Keratinocyte (primary cell): ENCODE measurements at regions not wholly inside any gene's neighbourhood (a gene's known extent, or its start where the extent isn't known, plus 50 kb on each side); places are given as distances from the start of the nearest gene placed in this dataset.

Source experiments
- DNase-seq: peaks from one replicate; pipeline ENCODE4 v3.0.0-alpha.2; 2011; ENCODE audit warnings: low read depth, missing footprints, low spot score
- FAIRE-seq: peaks from 2 replicates; lab custom pipeline; 2011; peaks lifted over from hg19 to GRCh38; lab: Jason Lieb, UNC
- H2AFZ ChIP-seq: 2 replicates; pipeline ENCODE4 v1.6.0; 2012; ENCODE audit warnings: low read length, control low read depth, inconsistent platforms; ENCODE audit not compliant: control insufficient read depth
- H3K27ac ChIP-seq: 2 replicates; pipeline ENCODE4 v1.5.1; 2011; ENCODE audit warnings: low read length; ENCODE audit not compliant: control insufficient read depth, insufficient read depth
- H3K27me3 ChIP-seq: 3 replicates; pipeline ENCODE4 v1.6.0; 2011; ENCODE audit warnings: low read length; ENCODE audit not compliant: control insufficient read depth, insufficient read depth; ENCODE audit errors: extremely low read depth
- H3K36me3 ChIP-seq, 2 experiments: 2 replicates in 1 of 2; 3 replicates in 1 of 2; pipeline ENCODE4 v1.5.1; 2011; ENCODE audit warnings: low read length in 2 of 2, mild to moderate bottlenecking in 1 of 2; ENCODE audit not compliant: control insufficient read depth in 2 of 2, insufficient read depth in 2 of 2; ENCODE audit errors: extremely low read depth in 1 of 2
- H3K4me1 ChIP-seq: 3 replicates; pipeline ENCODE4 v1.5.1; 2011; ENCODE audit warnings: low read length; ENCODE audit not compliant: control insufficient read depth, insufficient read depth; ENCODE audit errors: extremely low read depth
- H3K4me2 ChIP-seq: 3 replicates; pipeline ENCODE4 v1.6.0; 2011; ENCODE audit warnings: low read depth, low read length; ENCODE audit not compliant: control insufficient read depth, insufficient read depth; ENCODE audit errors: extremely low read depth
- H3K4me3 ChIP-seq, 3 experiments: fragments of 200-600 bp in 1 of 3; sonication (generic) in 1 of 3; 2 replicates in 2 of 3; 3 replicates in 1 of 3; pipeline ENCODE4 v1.5.1; 2011 to 2016; ENCODE audit warnings: low read length in 3 of 3, mild to moderate bottlenecking in 3 of 3, control low read depth in 2 of 3, inconsistent platforms in 1 of 3, low read depth in 1 of 3, mixed read lengths in 1 of 3, mixed run types in 1 of 3, moderate library complexity in 1 of 3; ENCODE audit not compliant: control insufficient read depth in 2 of 3, insufficient read depth in 2 of 3; ENCODE audit errors: extremely low read depth in 1 of 3
- H3K79me2 ChIP-seq: 2 replicates; pipeline ENCODE4 v1.6.0; 2012; ENCODE audit warnings: low read length; ENCODE audit not compliant: control insufficient read depth, insufficient read depth
- H3K9ac ChIP-seq: 3 replicates; pipeline ENCODE4 v1.6.0; 2011; ENCODE audit warnings: low read length; ENCODE audit not compliant: control insufficient read depth, insufficient read depth; ENCODE audit errors: extremely low read depth
- H3K9me1 ChIP-seq: 3 replicates; pipeline ENCODE4 v1.6.0; 2011; ENCODE audit warnings: low read length; ENCODE audit not compliant: control insufficient read depth, insufficient read depth; ENCODE audit errors: extremely low read depth
- H3K9me3 ChIP-seq: 2 replicates; pipeline ENCODE4 v1.5.1; 2012; ENCODE audit warnings: low read depth, low read length; ENCODE audit not compliant: control insufficient read depth
- H4K20me1 ChIP-seq: 3 replicates; pipeline ENCODE4 v1.6.0; 2011; ENCODE audit warnings: low read length; ENCODE audit not compliant: control insufficient read depth, insufficient read depth; ENCODE audit errors: extremely low read depth
- CTCF ChIP-seq, 3 experiments: IDR thresholded peaks in 1 of 3; conservative IDR thresholded peaks in 1 of 3; optimal IDR thresholded peaks in 1 of 3; 2 replicates in 2 of 3; 3 replicates in 1 of 3; pipeline versions ENCODE3 to v1.5.1; 2011; ENCODE audit warnings: low read length in 3 of 3, mild to moderate bottlenecking in 3 of 3, moderate library complexity in 2 of 3, control low read depth in 1 of 3, inconsistent platforms in 1 of 3; ENCODE audit not compliant: insufficient read depth in 2 of 3; ENCODE audit errors: extremely low read depth in 1 of 3
- EZH2 ChIP-seq: IDR thresholded peaks from one replicate; pipeline ENCODE4 v1.6.1; 2012; ENCODE audit warnings: inconsistent platforms, mild to moderate bottlenecking, low read length, moderate library complexity
- dilution Hi-C: fragments of 300-500 bp; cut with MboI; formaldehyde crosslinking; loops from one replicate; pipeline ENCODE4 v1.7.0; 2020; ENCODE audit warnings: low sequenced_read_pairs; ENCODE audit not compliant: extremely low pct_ligation_motif_present

DNA sequence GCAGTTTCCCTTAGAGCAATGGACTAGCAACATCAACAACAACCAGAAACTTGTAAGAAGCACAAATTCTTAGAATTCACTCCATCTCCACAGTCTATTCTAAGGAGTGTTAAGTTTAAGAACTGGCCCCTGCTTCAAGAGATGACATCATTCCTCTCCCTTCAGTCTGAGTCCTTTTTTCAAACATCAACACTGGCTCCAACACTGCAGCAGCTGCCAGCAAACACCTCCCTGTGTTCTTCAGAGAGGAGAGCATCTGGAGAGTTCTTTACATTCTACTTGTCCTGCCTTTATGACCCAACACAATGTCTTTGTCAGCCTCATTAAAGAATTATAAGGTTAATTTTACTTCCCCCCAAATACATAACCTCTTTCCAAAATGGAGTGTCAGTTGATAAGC lies 122.3 kb downstream of the HNMT start:
- no peak for TF ChIP-seq CTCF (optimal IDR thresholded peaks at IDR 0.05 in 1 of 3, IDR thresholded peaks at IDR 0.05 in 1 of 3, conservative IDR thresholded peaks at IDR 0.05 in 1 of 3; ENCODE audit: extremely low read depth in 1 of 3, insufficient read depth in 2 of 3, low read length in 3 of 3)
- no peak for TF ChIP-seq EZH2
- FAIRE-seq (no peak), DNase-seq (no peak)
- H3K27me3 ChIP-seq = no peaks in the 10 kb centered on the region
- no peaks in the 10 kb centered on the region for H3K9me1 ChIP-seq
- H3K27ac ChIP-seq = no peak overlapping the region
- no peaks in the 10 kb centered on the region for H3K9me3 ChIP-seq
- H2AFZ ChIP-seq = no peak overlapping the region
- no peaks in the 10 kb centered on the region for H3K36me3 ChIP-seq
- H4K20me1 ChIP-seq = no peaks in the 10 kb centered on the region
- no peak overlapping the region for H3K4me3 ChIP-seq
- no peak overlapping the region for H3K4me2 ChIP-seq
- dilution Hi-C loops = no loop called here
- no peak overlapping the region for H3K9ac ChIP-seq
- peaks cover 13% of the 10 kb centered on the region for H3K4me1 ChIP-seq
- H3K79me2 ChIP-seq = no peaks in the 10 kb centered on the region

GRCh38 chr2:138087751-138088593 lies 123.7 kb downstream of the HNMT start:
- TF ChIP-seq CTCF (optimal IDR thresholded peaks at IDR 0.05 in 1 of 3, IDR thresholded peaks at IDR 0.05 in 1 of 3, conservative IDR thresholded peaks at IDR 0.05 in 1 of 3; ENCODE audit: extremely low read depth in 1 of 3, insufficient read depth in 2 of 3, low read length in 3 of 3) (no peak), EZH2 (no peak)
- Histone ChIP-seq H3K4me2 (no peak overlapping the region), H3K79me2 (no peaks in the 10 kb centered on the region), H4K20me1 (no peaks in the 10 kb centered on the region), H2AFZ (no peak overlapping the region), H3K4me1 (peaks cover 13% of the 10 kb centered on the region), H3K9me3 (no peaks in the 10 kb centered on the region), H3K4me3 (no peak overlapping the region), H3K36me3 (no peaks in the 10 kb centered on the region), H3K9me1 (no peaks in the 10 kb centered on the region), H3K27me3 (no peaks in the 10 kb centered on the region), H3K27ac (no peak overlapping the region), H3K9ac (no peak overlapping the region)
- FAIRE-seq (no peak), DNase-seq (no peak)
- dilution Hi-C loops = no loop called here
